Spleen (tissue), 7 donors: ENCODE measurements at regions not wholly inside any gene's neighbourhood (a gene's known extent, or its start where the extent isn't known, plus 50 kb on each side); places are given as distances from the start of the nearest gene placed in this dataset.

Experiments used
- CTCF ChIP-seq, 11 experiments: fragments of 200-600 bp in 7 of 11; fragments of 450-650 bp in 4 of 11; sonication (generic) in 4 of 11; IDR thresholded peaks in 8 of 11; conservative IDR thresholded peaks in 3 of 11; 1 replicate in 7 of 11; 2 replicates in 4 of 11; pipeline versions ENCODE4 v1.4.0 to v1.8.0; 2016 to 2021; ENCODE audit warnings: antibody characterized with exemption in 11 of 11, inconsistent platforms in 4 of 11, mild to moderate bottlenecking in 1 of 11
- POLR2A ChIP-seq, 3 donors: fragments of 450-650 bp; IDR thresholded peaks; one replicate each; pipeline ENCODE4 v1.5.1; 2017; ENCODE audit warnings: antibody characterized with exemption in 3 of 3, mild to moderate bottlenecking in 1 of 3
- POLR2AphosphoS5 ChIP-seq, 3 donors: sonication (generic); formaldehyde crosslinking; IDR thresholded peaks; one replicate each; pipeline ENCODE4 v1.5.1; 2017; ENCODE audit warnings: antibody characterized with exemption in 3 of 3
- donor health status: DM: no; HTN: no; CAD: no; lungs with moderate emphysema.
- donor health status: DM: no; HTN: no; CAD: no.
- donor health status: DM: no; HTN: no; CAD: no.

GRCh38 chr12:63353559-63353958, 202.6 kb upstream of the AVPR1A start:
- TF ChIP-seq CTCF (IDR thresholded peaks at IDR 0.05 in 8 of 11, conservative IDR thresholded peaks at IDR 0.05 in 3 of 11) (no peak), POLR2A (IDR thresholded peaks at IDR 0.05) (no peak), POLR2AphosphoS5 (IDR thresholded peaks at IDR 0.05) (no peak)
